Esophagus muscularis mucosa (tissue), 4 donors: ENCODE measurements at regions not wholly inside any gene's neighbourhood (a gene's known extent, or its start where the extent isn't known, plus 50 kb on each side); places are given as distances from the start of the nearest gene placed in this dataset.

ENCODE experiments used
- EP300 ChIP-seq: sonication (generic); formaldehyde crosslinking; IDR thresholded peaks from one replicate; pipeline ENCODE4 v1.6.1; 2017; ENCODE audit warnings: antibody characterized with exemption
- POLR2A ChIP-seq: fragments of 450-650 bp; IDR thresholded peaks from one replicate; pipeline ENCODE4 v1.6.1; 2017; ENCODE audit warnings: antibody characterized with exemption, moderate library complexity, mild to moderate bottlenecking, low read depth
- POLR2AphosphoS5 ChIP-seq, 2 donors: sonication (generic); formaldehyde crosslinking; IDR thresholded peaks; one replicate each; pipeline ENCODE4 v1.6.1; 2017; ENCODE audit warnings: antibody characterized with exemption in 2 of 2
- TF ChIP-seq, protein P1 (sequence below), 3 experiments: fragments of 200-600 bp in 2 of 3; fragments of 450-650 bp in 1 of 3; sonication (generic) in 2 of 3; IDR thresholded peaks; one replicate each; pipeline ENCODE4 v1.5.1; 2017 to 2019; ENCODE audit warnings: antibody characterized with exemption in 3 of 3, mild to moderate bottlenecking in 2 of 3, moderate library complexity in 1 of 3

- TF ChIP-seq POLR2AphosphoS5 (IDR thresholded peaks at IDR 0.05), result no peak
- TF ChIP-seq, protein P1, sequence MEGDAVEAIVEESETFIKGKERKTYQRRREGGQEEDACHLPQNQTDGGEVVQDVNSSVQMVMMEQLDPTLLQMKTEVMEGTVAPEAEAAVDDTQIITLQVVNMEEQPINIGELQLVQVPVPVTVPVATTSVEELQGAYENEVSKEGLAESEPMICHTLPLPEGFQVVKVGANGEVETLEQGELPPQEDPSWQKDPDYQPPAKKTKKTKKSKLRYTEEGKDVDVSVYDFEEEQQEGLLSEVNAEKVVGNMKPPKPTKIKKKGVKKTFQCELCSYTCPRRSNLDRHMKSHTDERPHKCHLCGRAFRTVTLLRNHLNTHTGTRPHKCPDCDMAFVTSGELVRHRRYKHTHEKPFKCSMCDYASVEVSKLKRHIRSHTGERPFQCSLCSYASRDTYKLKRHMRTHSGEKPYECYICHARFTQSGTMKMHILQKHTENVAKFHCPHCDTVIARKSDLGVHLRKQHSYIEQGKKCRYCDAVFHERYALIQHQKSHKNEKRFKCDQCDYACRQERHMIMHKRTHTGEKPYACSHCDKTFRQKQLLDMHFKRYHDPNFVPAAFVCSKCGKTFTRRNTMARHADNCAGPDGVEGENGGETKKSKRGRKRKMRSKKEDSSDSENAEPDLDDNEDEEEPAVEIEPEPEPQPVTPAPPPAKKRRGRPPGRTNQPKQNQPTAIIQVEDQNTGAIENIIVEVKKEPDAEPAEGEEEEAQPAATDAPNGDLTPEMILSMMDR (IDR thresholded peaks at IDR 0.05), result no peak
- no peak for TF ChIP-seq EP300
- TF ChIP-seq POLR2A, result no peak
Measured at GRCh38 chr10:62718585-62718984, 85.9 kb upstream of the ADO start.
